Uterus (tissue), 2 donors: ENCODE measurements at regions not wholly inside any gene's neighbourhood (a gene's known extent, or its start where the extent isn't known, plus 50 kb on each side); places are given as distances from the start of the nearest gene placed in this dataset.

Experiments used
- POLR2A ChIP-seq, 2 donors: fragments of 450-650 bp; IDR thresholded peaks; one replicate each; pipeline ENCODE4 v1.6.1; 2016; ENCODE audit warnings: antibody characterized with exemption in 2 of 2, mild to moderate bottlenecking in 1 of 2, moderate library complexity in 1 of 2
- TF ChIP-seq, protein P1 (sequence below), 4 experiments: fragments of 200-600 bp in 2 of 4; fragments of 450-650 bp in 2 of 4; sonication (generic) in 2 of 4; IDR thresholded peaks; one replicate each; pipeline ENCODE4 v1.5.1; 2016 to 2019; ENCODE audit warnings: antibody characterized with exemption in 4 of 4, mild to moderate bottlenecking in 2 of 4, moderate library complexity in 1 of 4

DNA sequence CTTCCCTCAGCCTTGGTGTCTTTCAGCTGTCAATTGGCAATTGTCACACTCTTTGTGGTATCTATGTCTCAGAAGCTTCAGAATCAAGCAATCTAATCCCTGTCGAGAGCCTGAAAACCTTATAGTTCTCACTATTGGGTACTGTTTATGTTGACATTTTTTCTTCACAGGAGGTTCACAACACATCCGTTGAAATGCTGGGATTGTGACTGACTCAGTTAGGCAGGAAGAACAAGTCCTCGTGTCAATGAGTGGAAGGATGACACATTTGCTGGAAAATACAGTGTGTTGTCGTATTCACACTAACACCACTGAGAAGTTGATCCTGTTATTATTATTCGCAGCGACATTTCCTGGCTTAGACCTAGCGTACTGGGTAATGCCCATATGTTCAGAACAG lies 163.9 kb upstream of the CITED2 start:
- TF ChIP-seq, protein P1, sequence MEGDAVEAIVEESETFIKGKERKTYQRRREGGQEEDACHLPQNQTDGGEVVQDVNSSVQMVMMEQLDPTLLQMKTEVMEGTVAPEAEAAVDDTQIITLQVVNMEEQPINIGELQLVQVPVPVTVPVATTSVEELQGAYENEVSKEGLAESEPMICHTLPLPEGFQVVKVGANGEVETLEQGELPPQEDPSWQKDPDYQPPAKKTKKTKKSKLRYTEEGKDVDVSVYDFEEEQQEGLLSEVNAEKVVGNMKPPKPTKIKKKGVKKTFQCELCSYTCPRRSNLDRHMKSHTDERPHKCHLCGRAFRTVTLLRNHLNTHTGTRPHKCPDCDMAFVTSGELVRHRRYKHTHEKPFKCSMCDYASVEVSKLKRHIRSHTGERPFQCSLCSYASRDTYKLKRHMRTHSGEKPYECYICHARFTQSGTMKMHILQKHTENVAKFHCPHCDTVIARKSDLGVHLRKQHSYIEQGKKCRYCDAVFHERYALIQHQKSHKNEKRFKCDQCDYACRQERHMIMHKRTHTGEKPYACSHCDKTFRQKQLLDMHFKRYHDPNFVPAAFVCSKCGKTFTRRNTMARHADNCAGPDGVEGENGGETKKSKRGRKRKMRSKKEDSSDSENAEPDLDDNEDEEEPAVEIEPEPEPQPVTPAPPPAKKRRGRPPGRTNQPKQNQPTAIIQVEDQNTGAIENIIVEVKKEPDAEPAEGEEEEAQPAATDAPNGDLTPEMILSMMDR (IDR thresholded peaks at IDR 0.05), result no peak
- no peak for TF ChIP-seq POLR2A (IDR thresholded peaks at IDR 0.05)
